Naive thymus-derived CD4-positive, alpha-beta T cell (primary cell): ENCODE measurements at regions not wholly inside any gene's neighbourhood (a gene's known extent, or its start where the extent isn't known, plus 50 kb on each side); places are given as distances from the start of the nearest gene placed in this dataset.

ENCODE experiments used
- ATAC-seq: fragments of 150-1000 bp; cut with Tn5 transposase; 2 replicates; pipeline ENCODE4 v1.10.0; 2021; ENCODE audit warnings: mild to moderate bottlenecking, moderate library complexity
- CTCF ChIA-PET: fragments of 350-600 bp; sonication (Branson Sonifier 250); formaldehyde crosslinking; loops from one replicate; lab custom pipeline; 2021; ENCODE audit warnings: antibody characterized with exemption; lab: Charles Lee
- POLR2A ChIA-PET: fragments of 350-600 bp; sonication (Branson Sonifier 250); formaldehyde crosslinking; loops from one replicate; lab custom pipeline; 2021; ENCODE audit warnings: antibody characterized with exemption, inconsistent platforms; lab: Charles Lee
- DNase-seq, 9 donors: peaks; one replicate each; pipeline versions ENCODE4 v3.0.0 to v3.0.0-alpha.2; 2020 to 2022; ENCODE audit warnings: mixed read lengths in 1 of 9
- H3K27ac ChIP-seq: one replicate; pipeline ENCODE4 v1.7.0; 2013; ENCODE audit warnings: mild to moderate bottlenecking, low read depth, low read length, moderate library complexity
- H3K27me3 ChIP-seq, 2 donors: one replicate each; pipeline ENCODE4 v1.7.0; 2013; ENCODE audit warnings: low read length in 2 of 2, mild to moderate bottlenecking in 2 of 2, moderate library complexity in 2 of 2; ENCODE audit not compliant: control insufficient read depth in 2 of 2, insufficient read depth in 2 of 2
- H3K36me3 ChIP-seq, 3 experiments: 1 replicate in 2 of 3; 2 replicates in 1 of 3; pipeline ENCODE4 v1.7.0; 2013; ENCODE audit warnings: low read length in 3 of 3, mild to moderate bottlenecking in 3 of 3, moderate library complexity in 1 of 3; ENCODE audit not compliant: insufficient read depth in 3 of 3, control insufficient read depth in 2 of 3
- H3K4me1 ChIP-seq, 2 donors: one replicate each; pipeline ENCODE4 v1.7.0; 2013; ENCODE audit warnings: low read length in 2 of 2, mild to moderate bottlenecking in 2 of 2, moderate library complexity in 1 of 2; ENCODE audit not compliant: control insufficient read depth in 2 of 2, insufficient read depth in 2 of 2
- H3K4me3 ChIP-seq: 2 replicates; pipeline ENCODE4 v1.7.0; 2013; ENCODE audit warnings: mild to moderate bottlenecking, low read length
- H3K9me3 ChIP-seq, 3 experiments: 1 replicate in 2 of 3; 2 replicates in 1 of 3; pipeline ENCODE4 v1.7.0; 2013; ENCODE audit warnings: low read length in 3 of 3; ENCODE audit not compliant: control insufficient read depth in 2 of 3
- H3K27ac Mint-ChIP-seq, 9 donors: one replicate each; pipeline ENCODE4 v1.8.0; 2020 to 2022; ENCODE audit warnings: mixed read lengths in 9 of 9, mild to moderate bottlenecking in 8 of 9, moderate library complexity in 5 of 9, inconsistent platforms in 2 of 9
- H3K27me3 Mint-ChIP-seq, 5 donors: one replicate each; pipeline ENCODE4 v1.8.0; 2021 to 2022; ENCODE audit warnings: mixed read lengths in 5 of 5, mild to moderate bottlenecking in 1 of 5
- H3K36me3 Mint-ChIP-seq, 5 donors: one replicate each; pipeline ENCODE4 v1.8.0; 2020 to 2022; ENCODE audit warnings: mixed read lengths in 5 of 5, mild to moderate bottlenecking in 3 of 5, inconsistent platforms in 1 of 5
- H3K4me1 Mint-ChIP-seq, 7 donors: one replicate each; pipeline ENCODE4 v1.8.0; 2020 to 2022; ENCODE audit warnings: mixed read lengths in 7 of 7, mild to moderate bottlenecking in 3 of 7, inconsistent platforms in 1 of 7
- H3K4me3 Mint-ChIP-seq, 10 donors: one replicate each; pipeline ENCODE4 v1.8.0; 2020 to 2022; ENCODE audit warnings: mild to moderate bottlenecking in 10 of 10, mixed read lengths in 10 of 10, moderate library complexity in 6 of 10, inconsistent platforms in 2 of 10
- H3K9me3 Mint-ChIP-seq, 11 donors: one replicate each; pipeline ENCODE4 v1.8.0; 2020 to 2022; ENCODE audit warnings: mixed read lengths in 11 of 11, mild to moderate bottlenecking in 4 of 11, inconsistent platforms in 1 of 11, moderate library complexity in 1 of 11
- intact Hi-C, 2 donors: fragments of 100-400 bp; cut with micrococcal nuclease; formaldehyde crosslinking; loops; one replicate each; pipeline ENCODE4 v1.15.1; 2023

- intact Hi-C loops, result no loop called here
- no peak for ATAC-seq
- Histone ChIP-seq H3K9me3 (no peaks in the 10 kb centered on the region), H3K27ac (no peak overlapping the region), H3K4me3 (no peak overlapping the region), H3K4me1 (no peaks in the 10 kb centered on the region), H3K27me3 (no peaks in the 10 kb centered on the region), H3K36me3 (no peaks in the 10 kb centered on the region)
- CTCF ChIA-PET, result no interaction called here
- Mint-ChIP-seq H3K4me1 (no peaks in the 10 kb centered on the region), H3K27me3 (peaks cover 0 to 5% (median 0%) of the 10 kb centered on the region in 5 donors), H3K27ac (no peak overlapping the region), H3K4me3 (no peak overlapping the region), H3K9me3 (peaks cover 0 to 31% (median 5%) of the 10 kb centered on the region in 11 donors), H3K36me3 (no peaks in the 10 kb centered on the region)
- no peak for DNase-seq
- POLR2A ChIA-PET, result no interaction called here
Observed at GRCh38 chr3:65303431-65303830, 615.6 kb upstream of the ADAMTS9 start.

- Histone ChIP-seq H3K9me3 (no peaks in the 10 kb centered on the region), H3K27ac (no peak overlapping the region), H3K4me1 (no peaks in the 10 kb centered on the region), H3K4me3 (no peak overlapping the region), H3K27me3 (no peaks in the 10 kb centered on the region), H3K36me3 (no peaks in the 10 kb centered on the region)
- ChIA-PET POLR2A (no interaction called here), CTCF (no interaction called here)
- Mint-ChIP-seq H3K4me3 (no peak overlapping the region), H3K27me3 (no peaks in the 10 kb centered on the region), H3K4me1 (no peaks in the 10 kb centered on the region), H3K36me3 (no peaks in the 10 kb centered on the region), H3K27ac (no peak overlapping the region), H3K9me3 (peaks cover 0 to 7% (median 3%) of the 10 kb centered on the region in 11 donors)
- intact Hi-C loops, result no loop called here
- ATAC-seq (no peak), DNase-seq (no peak)
Observed at GRCh38 chr3:65291448-65292125, 603.8 kb upstream of the ADAMTS9 start.

GRCh38 chr3:65288776-65289175, 601.0 kb upstream of the ADAMTS9 start:
- Histone ChIP-seq H3K36me3 (no peaks in the 10 kb centered on the region), H3K27me3 (no peaks in the 10 kb centered on the region), H3K9me3 (no peaks in the 10 kb centered on the region), H3K4me3 (no peak overlapping the region), H3K27ac (no peak overlapping the region), H3K4me1 (no peaks in the 10 kb centered on the region)
- Mint-ChIP-seq H3K36me3 (no peaks in the 10 kb centered on the region), H3K27ac (peak overlapping the region in 1 of 9 donors; percentile 76), H3K27me3 (no peaks in the 10 kb centered on the region), H3K4me3 (no peak overlapping the region), H3K4me1 (no peaks in the 10 kb centered on the region), H3K9me3 (peaks cover 0 to 9% (median 4%) of the 10 kb centered on the region in 11 donors)
- ChIA-PET POLR2A (no interaction called here), CTCF (no interaction called here)
- DNase-seq (no peak), ATAC-seq (no peak)
- intact Hi-C loops, result no loop called here

- Mint-ChIP-seq H3K27ac (no peak overlapping the region), H3K4me1 (no peaks in the 10 kb centered on the region), H3K36me3 (no peaks in the 10 kb centered on the region), H3K9me3 (peaks cover 0 to 16% (median 8%) of the 10 kb centered on the region in 11 donors), H3K4me3 (no peak overlapping the region), H3K27me3 (no peaks in the 10 kb centered on the region)
- DNase-seq (no peak), ATAC-seq (no peak)
- Histone ChIP-seq H3K4me3 (no peak overlapping the region), H3K27me3 (no peaks in the 10 kb centered on the region), H3K27ac (no peak overlapping the region), H3K36me3 (no peaks in the 10 kb centered on the region), H3K9me3 (no peaks in the 10 kb centered on the region), H3K4me1 (no peaks in the 10 kb centered on the region)
- ChIA-PET POLR2A (no interaction called here), CTCF (no interaction called here)
- intact Hi-C loops, result no loop called here
Observed at GRCh38 chr3:65285956-65286355, 598.2 kb upstream of the ADAMTS9 start.

GRCh38 chr3:65284961-65285360, 597.2 kb upstream of the ADAMTS9 start:
- no peaks in the 10 kb centered on the region for H3K27me3 ChIP-seq
- Mint-ChIP-seq H3K27me3 (no peaks in the 10 kb centered on the region), H3K4me3 (no peak overlapping the region), H3K27ac (no peak overlapping the region), H3K9me3 (peaks cover 0 to 16% (median 7%) of the 10 kb centered on the region in 11 donors), H3K36me3 (no peaks in the 10 kb centered on the region), H3K4me1 (no peaks in the 10 kb centered on the region)
- H3K36me3 ChIP-seq, result no peaks in the 10 kb centered on the region
- no peak for DNase-seq
- ChIA-PET POLR2A (no interaction called here), CTCF (no interaction called here)
- H3K4me3 ChIP-seq, result no peak overlapping the region
- no peaks in the 10 kb centered on the region for H3K4me1 ChIP-seq
- H3K27ac ChIP-seq, result no peak overlapping the region
- intact Hi-C loops, result no loop called here
- H3K9me3 ChIP-seq, result no peaks in the 10 kb centered on the region
- no peak for ATAC-seq

- H3K4me1 Mint-ChIP-seq, result no peaks in the 10 kb centered on the region
- no peaks in the 10 kb centered on the region for H3K27me3 Mint-ChIP-seq
- no peak overlapping the region for H3K27ac Mint-ChIP-seq
- CTCF ChIA-PET, result no interaction called here
- no peaks in the 10 kb centered on the region for H3K36me3 Mint-ChIP-seq
- no peaks in the 10 kb centered on the region for H3K27me3 ChIP-seq
- H3K27ac ChIP-seq, result no peak overlapping the region
- POLR2A ChIA-PET, result no interaction called here
- intact Hi-C loops, result no loop called here
- no peak overlapping the region for H3K4me3 Mint-ChIP-seq
- peaks cover 0 to 16% (median 7%) of the 10 kb centered on the region in 11 donors for H3K9me3 Mint-ChIP-seq
- H3K36me3 ChIP-seq, result no peaks in the 10 kb centered on the region
- DNase-seq (no peak), ATAC-seq (no peak)
- no peak overlapping the region for H3K4me3 ChIP-seq
- no peaks in the 10 kb centered on the region for H3K9me3 ChIP-seq
- no peaks in the 10 kb centered on the region for H3K4me1 ChIP-seq
Observed at GRCh38 chr3:65284546-65284945, 596.7 kb upstream of the ADAMTS9 start.

GRCh38 chr3:65279225-65279782, 591.5 kb upstream of the ADAMTS9 start:
- no peaks in the 10 kb centered on the region for H3K27me3 Mint-ChIP-seq
- no peaks in the 10 kb centered on the region for H3K27me3 ChIP-seq
- no peaks in the 10 kb centered on the region for H3K4me1 ChIP-seq
- H3K36me3 Mint-ChIP-seq, result peaks cover 0 to 4% (median 0%) of the 10 kb centered on the region in 5 donors
- no peaks in the 10 kb centered on the region for H3K9me3 ChIP-seq
- intact Hi-C loops, result no loop called here
- ATAC-seq (no peak), DNase-seq (no peak)
- peaks cover 0 to 1% (median 0%) of the 10 kb centered on the region in 7 donors for H3K4me1 Mint-ChIP-seq
- ChIA-PET POLR2A (no interaction called here), CTCF (no interaction called here)
- H3K36me3 ChIP-seq, result no peaks in the 10 kb centered on the region
- no peak overlapping the region for H3K4me3 ChIP-seq
- H3K27ac ChIP-seq, result no peak overlapping the region
- H3K27ac Mint-ChIP-seq, result no peak overlapping the region
- no peak overlapping the region for H3K4me3 Mint-ChIP-seq
- peaks cover 0 to 16% (median 8%) of the 10 kb centered on the region in 11 donors for H3K9me3 Mint-ChIP-seq
